GM21367 (cell line): ENCODE measurements at regions not wholly inside any gene's neighbourhood (a gene's known extent, or its start where the extent isn't known, plus 50 kb on each side); places are given as distances from the start of the nearest gene placed in this dataset.
"Not testable (repeated sequence)": the region's sequence is repeated elsewhere in the genome, so short reads cannot be mapped to it uniquely, and the experiment has no call there.

Experiments used
- ATAC-seq: cut with Tn5 transposase; IDR thresholded peaks from one replicate; pipeline ENCODE4 v1.9.1; 2021; ENCODE audit not compliant: unreplicated experiment

- no peak for ATAC-seq
Observed at GRCh38 chr9:34796924-34797323, 87.0 kb upstream of the CCL21 start.

GRCh38 chr9:34793428-34793827 lies 83.5 kb upstream of the CCL21 start:
- ATAC-seq: no peak

DNA sequence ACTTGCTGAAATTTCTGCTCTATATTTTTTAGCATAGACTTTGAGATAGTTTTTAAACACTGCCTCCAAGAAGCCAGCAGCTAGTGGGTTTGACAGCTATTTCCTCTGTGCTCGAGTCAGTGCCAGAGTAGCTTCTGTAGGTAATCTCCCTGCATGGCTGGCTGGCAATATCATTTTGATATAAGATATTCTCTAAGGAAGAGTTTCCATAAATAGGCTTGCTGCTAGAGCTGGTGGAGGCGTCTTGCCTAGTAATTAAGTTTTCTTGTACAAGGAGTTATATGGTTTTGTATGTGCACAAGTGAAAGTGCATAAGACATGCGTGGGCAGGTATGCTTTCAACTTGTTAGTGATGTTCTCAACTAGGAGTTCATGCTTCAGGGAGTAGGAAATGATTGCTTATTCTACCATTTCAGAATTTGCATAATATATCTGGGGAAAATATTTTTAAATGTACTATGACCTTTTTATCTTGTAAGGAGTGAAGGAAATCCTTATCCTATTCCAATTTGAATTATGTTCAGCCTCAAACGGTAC lies 74.1 kb upstream of the CCL21 start:
- no peak for ATAC-seq

GRCh38 chr9:34782372-34782771 lies 72.4 kb upstream of the CCL21 start:
- ATAC-seq: no peak

DNA sequence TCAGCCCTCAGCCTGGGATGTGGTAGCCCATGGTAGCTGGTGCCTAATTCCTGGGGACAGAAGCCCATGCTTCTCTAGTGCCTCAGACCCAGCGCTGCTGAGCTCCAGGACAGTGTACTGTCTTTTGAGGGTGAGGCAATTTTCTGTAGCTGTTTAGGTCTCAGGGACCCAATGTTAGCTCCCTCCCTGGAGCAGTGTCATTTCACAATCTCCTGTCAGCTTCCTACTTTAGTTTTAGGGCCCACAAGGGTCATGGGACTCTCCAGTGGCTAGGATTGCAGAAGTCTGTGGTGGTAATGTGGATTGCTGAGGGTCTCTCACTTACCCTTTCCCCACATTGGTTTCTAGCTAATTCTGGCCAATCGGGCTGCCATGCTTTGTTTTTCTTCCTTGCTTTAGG lies 67.7 kb upstream of the CCL21 start:
- no peak for ATAC-seq

DNA sequence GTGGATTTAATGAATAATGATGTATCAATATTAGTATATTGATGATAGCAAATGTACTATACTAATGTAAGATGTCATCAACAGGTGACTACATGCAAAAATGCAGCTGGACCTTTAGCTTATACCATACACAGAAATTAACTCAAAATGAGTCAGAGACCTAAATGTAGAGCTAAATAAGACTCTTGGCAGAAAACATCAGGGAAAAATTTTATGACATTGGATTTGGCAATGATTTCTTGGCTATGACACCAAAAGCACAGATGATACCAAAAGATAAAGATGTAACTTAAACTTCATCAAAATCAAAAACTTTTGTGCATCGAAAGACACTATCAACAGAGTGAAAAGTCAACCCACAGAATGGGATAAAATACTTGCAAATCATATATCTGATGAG lies 64.0 kb upstream of the CCL21 start:
- no peak for ATAC-seq

- no peak for ATAC-seq
Observed at GRCh38 chr9:34773306-34773910, 63.5 kb upstream of the CCL21 start.

DNA sequence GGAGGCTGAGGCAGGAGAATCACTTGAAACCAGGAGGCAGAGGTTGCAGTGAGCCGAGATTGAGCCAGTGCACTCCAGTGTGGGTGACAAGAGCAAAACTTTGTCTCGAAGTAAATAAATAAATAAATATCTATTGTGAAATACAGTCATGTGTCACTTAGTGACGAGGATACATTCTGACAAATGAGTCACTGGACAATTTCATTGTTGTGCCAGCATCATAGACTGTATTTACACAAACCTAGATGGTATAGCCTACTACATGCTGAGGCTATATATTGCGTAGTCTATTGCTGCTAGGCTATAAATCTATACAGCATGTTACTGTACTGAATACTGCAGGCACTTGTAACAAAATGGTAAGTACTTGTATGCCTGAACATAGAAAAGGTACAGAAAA lies 61.1 kb upstream of the CCL21 start:
- no peak for ATAC-seq

- ATAC-seq: not testable (repeated sequence)
Observed at GRCh38 chr9:34767087-34767486, 57.2 kb upstream of the CCL21 start.

- not testable (repeated sequence) for ATAC-seq
Observed at GRCh38 chr9:34760196-34761040, 50.5 kb upstream of the CCL21 start.
